ENCODE measurements at regions not wholly inside any gene's neighbourhood (a gene's known extent, or its start where the extent isn't known, plus 50 kb on each side); places are given as distances from the start of the nearest gene placed in this dataset.

GRCh38 chr5:38768412-38769211 lies 77.2 kb upstream of the OSMR start:
- TF ChIP-seq CTCF (IDR thresholded peaks at IDR 0.05 in 4 of 5, conservative IDR thresholded peaks at IDR 0.05 in 1 of 5) (no peak), POLR2A (IDR thresholded peaks at IDR 0.05) (no peak)
